Activated naive CD4-positive, alpha-beta T cell treated with anti-CD3 and anti-CD28 coated beads for 36 hours (primary cell): ENCODE measurements at regions not wholly inside any gene's neighbourhood (a gene's known extent, or its start where the extent isn't known, plus 50 kb on each side); places are given as distances from the start of the nearest gene placed in this dataset.
"Not testable (repeated sequence)": the region's sequence is repeated elsewhere in the genome, so short reads cannot be mapped to it uniquely, and the experiment has no call there.

Source experiments
- CTCF ChIA-PET: fragments of 350-600 bp; sonication (Branson Sonifier 250); formaldehyde crosslinking; loops from one replicate; lab custom pipeline; 2021; ENCODE audit warnings: antibody characterized with exemption; lab: Charles Lee
- DNase-seq: peaks from one replicate; pipeline ENCODE4 v3.0.0-alpha.2; 2020
- H3K27ac Mint-ChIP-seq: one replicate; pipeline ENCODE4 v1.8.0; 2021; ENCODE audit warnings: mild to moderate bottlenecking, mixed read lengths
- H3K27me3 Mint-ChIP-seq: one replicate; pipeline ENCODE4 v1.8.0; 2021; ENCODE audit warnings: low read depth, mixed read lengths
- H3K36me3 Mint-ChIP-seq: one replicate; pipeline ENCODE4 v1.8.0; 2021; ENCODE audit warnings: low read depth, mixed read lengths
- H3K4me1 Mint-ChIP-seq: one replicate; pipeline ENCODE4 v1.8.0; 2021; ENCODE audit warnings: low read depth, mixed read lengths
- H3K4me3 Mint-ChIP-seq: one replicate; pipeline ENCODE4 v1.8.0; 2021; ENCODE audit warnings: mild to moderate bottlenecking, moderate library complexity, mixed read lengths
- H3K9me3 Mint-ChIP-seq: one replicate; pipeline ENCODE4 v1.8.0; 2021; ENCODE audit warnings: mixed read lengths
- intact Hi-C: fragments of 100-400 bp; cut with micrococcal nuclease; formaldehyde crosslinking; loops from one replicate; pipeline ENCODE4 v1.15.1; 2023

DNA sequence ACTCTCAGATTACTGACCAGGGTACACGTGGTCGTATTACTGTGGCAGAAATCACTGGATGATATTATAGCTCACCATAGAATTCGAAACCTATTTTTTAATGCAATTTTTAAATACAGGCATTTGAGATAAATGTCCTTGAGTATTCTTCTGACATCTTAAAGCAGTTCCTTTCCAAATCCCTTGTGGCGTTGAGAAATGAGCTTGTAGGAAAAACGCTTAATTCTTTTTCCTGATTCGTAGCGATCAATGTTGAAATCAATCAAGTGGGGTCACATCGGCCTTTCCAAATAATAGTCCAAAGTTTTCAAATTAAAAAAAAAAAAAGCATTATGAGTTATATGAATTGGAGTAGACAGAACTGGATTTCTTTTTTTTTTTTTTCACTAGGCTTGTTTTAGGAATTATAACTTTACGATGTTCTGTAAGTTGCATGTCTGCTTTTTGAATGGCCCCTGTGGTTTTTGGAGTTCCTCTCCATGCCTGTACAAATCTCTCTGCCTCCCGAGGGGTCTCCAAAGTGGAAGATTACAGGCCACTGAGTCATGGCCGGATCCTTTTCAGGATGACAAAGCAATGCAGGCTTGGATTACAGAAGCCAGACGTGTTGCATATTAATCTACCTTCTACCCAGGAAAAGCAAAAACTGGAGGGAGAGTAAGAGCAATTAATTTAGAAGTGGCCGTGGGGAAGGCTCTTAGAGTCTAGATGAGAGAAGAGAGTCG is 226.1 kb downstream of the SHOX start:
- intact Hi-C loops: no loop called here
- Mint-ChIP-seq H3K4me3 (no peak overlapping the region), H3K27me3 (peaks cover 4% of the 10 kb centered on the region), H3K27ac (no peak overlapping the region), H3K4me1 (no peaks in the 10 kb centered on the region), H3K9me3 (peaks cover 5% of the 10 kb centered on the region), H3K36me3 (peaks cover 3% of the 10 kb centered on the region)
- DNase-seq: no peak
- CTCF ChIA-PET: no interaction called here

DNA sequence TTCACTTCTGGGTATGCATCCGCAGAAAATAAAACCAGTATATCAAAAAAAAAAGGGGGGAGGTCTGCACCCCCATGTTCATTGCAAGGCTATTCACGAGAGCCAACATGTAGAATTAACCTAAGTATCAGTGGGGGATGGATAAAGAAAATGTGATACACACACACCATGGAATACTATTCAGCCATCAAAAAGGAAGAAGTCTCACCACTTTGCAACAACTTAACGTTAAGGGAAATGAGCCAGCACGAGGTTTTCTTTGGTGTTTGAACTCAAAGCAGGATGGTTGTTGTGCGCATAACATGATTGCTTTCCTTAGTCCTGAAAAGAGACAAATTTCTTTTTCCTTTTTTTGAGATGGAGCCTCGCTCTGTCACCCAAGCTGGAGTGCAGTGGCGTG is 222.7 kb downstream of the SHOX start:
- DNase-seq: no peak
- peaks cover 8% of the 10 kb centered on the region for H3K27me3 Mint-ChIP-seq
- intact Hi-C loops: no loop called here
- H3K4me3 Mint-ChIP-seq: no peak overlapping the region
- CTCF ChIA-PET: no interaction called here
- peaks cover 3% of the 10 kb centered on the region for H3K36me3 Mint-ChIP-seq
- H3K4me1 Mint-ChIP-seq: peaks cover 9% of the 10 kb centered on the region
- no peaks in the 10 kb centered on the region for H3K9me3 Mint-ChIP-seq
- no peak overlapping the region for H3K27ac Mint-ChIP-seq

DNA sequence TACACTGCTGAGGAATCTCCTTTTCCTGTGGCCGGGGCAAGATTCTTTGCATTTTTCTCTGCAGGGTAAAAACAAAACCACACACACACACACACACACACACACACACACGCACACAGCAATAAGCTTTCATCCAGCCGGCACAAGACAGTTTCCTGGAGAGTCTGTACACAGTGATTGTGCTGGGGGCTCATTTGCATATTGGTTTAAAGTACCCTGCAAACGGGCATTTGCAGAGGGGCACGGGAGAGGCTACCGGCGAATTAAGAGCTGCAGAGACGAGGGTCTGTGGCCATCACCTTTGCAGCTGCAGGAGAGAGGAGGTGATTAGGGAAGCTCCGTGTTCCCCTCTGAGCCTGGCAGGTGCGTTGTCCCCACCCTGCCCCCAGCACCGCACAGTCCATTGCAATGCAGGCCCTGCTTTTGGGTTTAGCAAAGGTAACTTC is 219.9 kb downstream of the SHOX start:
- DNase-seq: no peak
- CTCF ChIA-PET: no interaction called here
- intact Hi-C loops: no loop called here
- Mint-ChIP-seq H3K4me3 (no peak overlapping the region), H3K9me3 (no peaks in the 10 kb centered on the region), H3K27me3 (peaks cover 8% of the 10 kb centered on the region), H3K27ac (no peak overlapping the region), H3K36me3 (peaks cover 3% of the 10 kb centered on the region), H3K4me1 (peaks cover 9% of the 10 kb centered on the region)

DNA sequence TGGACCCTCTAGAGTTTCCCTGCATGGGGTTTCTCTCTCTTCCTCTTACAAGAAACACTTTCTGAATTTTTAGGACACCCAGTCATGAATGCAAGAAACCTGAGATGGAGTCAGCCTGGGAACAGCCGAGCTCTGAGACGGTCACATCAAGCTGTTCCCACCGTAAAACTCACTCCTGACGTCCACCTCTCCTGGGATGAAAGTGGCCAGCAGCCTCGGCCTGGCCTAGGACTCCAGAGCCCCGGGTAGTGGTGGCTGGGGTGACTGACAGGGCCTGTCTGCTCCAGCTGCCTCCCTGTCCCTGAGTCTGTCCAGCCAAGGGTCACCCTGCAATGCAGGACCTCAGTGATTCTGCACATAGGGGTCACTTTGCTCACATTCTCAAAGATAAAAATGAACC is 217.8 kb downstream of the SHOX start:
- Mint-ChIP-seq H3K36me3 (peaks cover 1% of the 10 kb centered on the region), H3K27me3 (peaks cover 9% of the 10 kb centered on the region), H3K9me3 (no peaks in the 10 kb centered on the region), H3K27ac (no peak overlapping the region), H3K4me1 (peaks cover 9% of the 10 kb centered on the region), H3K4me3 (no peak overlapping the region)
- CTCF ChIA-PET: no interaction called here
- intact Hi-C loops: no loop called here
- no peak for DNase-seq

DNA sequence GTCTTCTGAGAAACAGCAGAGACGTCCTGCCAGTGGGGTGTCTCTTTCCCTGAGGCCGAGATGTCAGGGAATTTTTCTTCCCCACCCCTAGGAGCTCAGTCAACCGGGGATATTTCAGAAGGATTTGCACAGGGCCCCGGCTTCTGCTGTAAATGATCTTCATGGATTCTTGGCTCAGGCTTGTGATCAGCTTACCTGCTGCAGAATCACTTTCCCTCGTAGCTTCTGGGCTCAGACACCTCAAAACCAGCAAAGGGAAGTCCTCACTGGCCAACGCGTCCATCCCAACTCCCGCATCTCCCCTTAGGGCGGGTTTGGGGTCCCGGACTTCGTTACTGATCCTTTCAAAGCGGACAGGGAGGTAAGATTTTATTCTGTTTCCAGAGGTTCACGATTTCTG is 212.7 kb downstream of the SHOX start:
- H3K27ac Mint-ChIP-seq: no peak overlapping the region
- peaks cover 2% of the 10 kb centered on the region for H3K27me3 Mint-ChIP-seq
- H3K36me3 Mint-ChIP-seq: no peaks in the 10 kb centered on the region
- no peaks in the 10 kb centered on the region for H3K9me3 Mint-ChIP-seq
- DNase-seq: no peak
- H3K4me1 Mint-ChIP-seq: no peaks in the 10 kb centered on the region
- CTCF ChIA-PET: no interaction called here
- intact Hi-C loops: no loop called here
- no peak overlapping the region for H3K4me3 Mint-ChIP-seq

DNA sequence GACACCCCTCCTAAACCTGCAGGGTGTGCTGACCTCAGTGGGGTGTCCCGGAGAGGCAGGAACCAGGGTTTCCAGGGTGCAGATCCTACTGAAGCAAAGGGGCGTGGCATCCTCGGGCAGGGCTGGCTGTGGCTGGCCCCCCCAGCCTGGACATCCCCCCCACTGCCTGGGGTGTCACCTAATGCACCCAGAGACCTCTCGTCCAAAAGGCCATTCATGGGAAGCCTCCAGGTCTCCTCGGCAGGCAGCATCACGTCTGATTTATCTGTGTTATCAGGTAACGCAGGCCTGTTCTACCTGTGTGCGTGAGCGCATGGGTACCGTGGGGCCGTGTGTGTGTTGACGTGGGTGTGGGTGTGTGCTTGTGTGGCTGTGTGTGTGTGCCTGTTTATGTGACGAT is 210.0 kb downstream of the SHOX start:
- no peak overlapping the region for H3K27ac Mint-ChIP-seq
- intact Hi-C loops: no loop called here
- DNase-seq: no peak
- peaks cover 6% of the 10 kb centered on the region for H3K27me3 Mint-ChIP-seq
- peaks cover 12% of the 10 kb centered on the region for H3K9me3 Mint-ChIP-seq
- H3K4me3 Mint-ChIP-seq: no peak overlapping the region
- no peaks in the 10 kb centered on the region for H3K36me3 Mint-ChIP-seq
- H3K4me1 Mint-ChIP-seq: no peaks in the 10 kb centered on the region
- CTCF ChIA-PET: no interaction called here

DNA sequence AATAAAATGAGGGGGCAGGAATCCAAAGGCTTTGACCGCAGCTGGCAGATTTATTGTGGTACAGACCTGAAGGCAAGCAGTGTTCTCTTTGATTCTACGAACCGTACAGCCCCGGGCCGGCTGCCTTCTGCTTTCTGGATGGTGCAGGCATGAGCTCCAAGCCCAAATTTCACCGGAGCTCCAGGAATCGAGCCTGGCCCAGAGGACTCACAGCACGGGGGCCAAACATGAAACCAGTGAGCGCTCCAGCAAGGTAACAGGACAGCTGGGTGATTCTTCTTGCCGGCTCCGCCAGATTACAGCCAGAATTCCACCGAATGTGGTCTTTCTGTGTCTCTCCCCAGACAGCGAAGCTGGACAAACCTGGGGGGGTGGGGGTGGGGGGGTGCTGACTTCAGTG is 208.1 kb downstream of the SHOX start:
- H3K27ac Mint-ChIP-seq: not testable (repeated sequence)

DNA sequence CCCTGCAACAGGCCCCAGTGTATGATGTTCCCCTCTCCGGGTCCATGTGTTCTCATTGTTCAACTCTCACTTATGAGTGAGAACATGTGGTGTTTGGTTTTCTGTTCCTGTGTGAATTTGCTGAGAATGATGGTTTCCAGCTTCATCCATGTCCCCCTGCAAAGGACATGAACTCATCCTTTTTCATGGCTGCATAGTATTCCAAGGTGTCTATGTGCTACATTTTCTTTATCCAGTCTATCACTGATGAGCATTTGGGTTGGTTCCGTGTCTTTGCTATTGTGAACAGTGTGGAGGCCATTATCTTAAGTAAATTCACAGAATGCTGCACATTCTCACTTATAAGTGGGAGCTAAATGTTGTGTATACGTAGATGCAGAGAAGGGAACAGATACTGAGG is 205.3 kb downstream of the SHOX start:
- intact Hi-C loops, DNase-seq, H3K36me3 Mint-ChIP-seq, H3K27ac Mint-ChIP-seq, H3K4me1 Mint-ChIP-seq, H3K27me3 Mint-ChIP-seq, H3K4me3 Mint-ChIP-seq, CTCF ChIA-PET: not testable (repeated sequence)
- peaks cover 15% of the 10 kb centered on the region for H3K9me3 Mint-ChIP-seq

More for the DNA sequence above, 208.1 kb downstream of the SHOX start:
- H3K36me3 Mint-ChIP-seq, H3K27me3 Mint-ChIP-seq, H3K4me1 Mint-ChIP-seq, DNase-seq, H3K4me3 Mint-ChIP-seq, intact Hi-C loops, CTCF ChIA-PET: not testable (repeated sequence)
- H3K9me3 Mint-ChIP-seq: peaks cover 15% of the 10 kb centered on the region

DNA sequence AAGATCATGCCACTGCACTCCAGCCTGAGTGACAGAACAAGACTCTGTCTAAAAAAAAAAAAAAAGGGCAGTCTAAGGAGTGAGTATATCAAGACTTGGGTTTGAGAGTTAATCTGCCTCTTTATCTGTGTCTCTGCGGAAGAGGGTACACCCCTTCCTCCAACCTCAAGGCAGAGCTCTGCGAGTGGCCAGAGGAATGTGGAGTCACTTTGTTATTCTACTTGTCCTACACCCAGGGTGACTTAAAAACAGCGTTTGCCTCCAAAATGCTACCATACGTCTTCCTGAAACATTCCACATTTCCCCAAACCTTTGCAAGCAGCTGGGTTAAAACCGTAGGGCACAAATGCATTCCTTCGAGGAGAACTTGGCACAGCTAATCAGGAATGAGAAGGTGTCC is 199.9 kb downstream of the SHOX start:
- no peak overlapping the region for H3K4me3 Mint-ChIP-seq
- DNase-seq: no peak
- H3K27ac Mint-ChIP-seq: no peak overlapping the region
- no peaks in the 10 kb centered on the region for H3K4me1 Mint-ChIP-seq
- CTCF ChIA-PET: no interaction called here
- no peaks in the 10 kb centered on the region for H3K36me3 Mint-ChIP-seq
- H3K27me3 Mint-ChIP-seq: no peaks in the 10 kb centered on the region
- intact Hi-C loops: no loop called here
- peaks cover 3% of the 10 kb centered on the region for H3K9me3 Mint-ChIP-seq

DNA sequence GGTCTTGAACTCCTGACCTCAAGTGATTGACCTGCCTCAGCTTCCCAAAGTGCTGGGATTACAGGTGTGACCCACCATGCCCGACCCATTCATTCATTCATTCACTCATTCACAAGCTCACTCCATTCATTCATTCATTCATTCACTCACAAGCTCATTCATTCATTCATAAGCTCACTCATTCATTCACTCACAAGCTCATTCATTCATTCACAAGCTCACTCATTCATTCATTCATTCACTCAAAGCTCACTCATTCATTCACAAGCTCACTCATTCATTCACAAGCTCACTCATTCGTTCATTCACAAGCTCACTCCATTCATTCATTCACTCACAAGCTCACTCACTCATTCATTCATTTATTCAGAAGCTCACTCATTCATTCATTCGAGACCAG is 198.6 kb downstream of the SHOX start:
- no peaks in the 10 kb centered on the region for H3K4me1 Mint-ChIP-seq
- CTCF ChIA-PET: no interaction called here
- H3K27ac Mint-ChIP-seq: no peak overlapping the region
- H3K36me3 Mint-ChIP-seq: no peaks in the 10 kb centered on the region
- no peaks in the 10 kb centered on the region for H3K27me3 Mint-ChIP-seq
- intact Hi-C loops: no loop called here
- no peak for DNase-seq
- no peak overlapping the region for H3K4me3 Mint-ChIP-seq
- H3K9me3 Mint-ChIP-seq: no peaks in the 10 kb centered on the region

DNA sequence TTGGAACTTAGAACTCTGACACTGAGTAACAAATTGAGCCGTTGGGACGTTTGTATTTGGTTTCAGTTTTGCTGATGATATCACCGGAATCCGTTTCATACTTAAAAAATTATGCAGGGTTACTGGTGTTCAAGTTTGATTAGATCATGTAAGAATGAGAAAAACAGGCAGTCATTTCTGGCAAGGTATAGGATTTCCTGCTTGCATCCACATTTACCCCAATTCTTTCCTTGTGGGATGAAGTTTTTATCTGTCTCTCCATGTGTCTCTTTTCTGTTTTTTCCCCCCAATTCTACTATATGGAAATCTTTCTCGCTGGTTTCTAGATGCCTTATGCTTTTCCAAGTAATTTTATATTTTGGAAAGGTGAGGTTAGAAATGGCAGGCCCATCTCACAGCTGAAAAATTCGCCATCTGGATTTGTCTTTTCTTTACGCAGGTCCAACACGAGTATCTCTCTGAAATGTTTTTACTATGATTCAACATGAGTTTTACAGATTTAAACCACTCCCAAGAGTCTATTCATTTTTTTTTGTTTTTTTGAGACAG is 197.9 kb downstream of the SHOX start:
- intact Hi-C loops: no loop called here
- H3K9me3 Mint-ChIP-seq: no peaks in the 10 kb centered on the region
- H3K27ac Mint-ChIP-seq: no peak overlapping the region
- CTCF ChIA-PET: no interaction called here
- DNase-seq: no peak
- no peaks in the 10 kb centered on the region for H3K27me3 Mint-ChIP-seq
- no peaks in the 10 kb centered on the region for H3K4me1 Mint-ChIP-seq
- no peak overlapping the region for H3K4me3 Mint-ChIP-seq
- no peaks in the 10 kb centered on the region for H3K36me3 Mint-ChIP-seq

DNA sequence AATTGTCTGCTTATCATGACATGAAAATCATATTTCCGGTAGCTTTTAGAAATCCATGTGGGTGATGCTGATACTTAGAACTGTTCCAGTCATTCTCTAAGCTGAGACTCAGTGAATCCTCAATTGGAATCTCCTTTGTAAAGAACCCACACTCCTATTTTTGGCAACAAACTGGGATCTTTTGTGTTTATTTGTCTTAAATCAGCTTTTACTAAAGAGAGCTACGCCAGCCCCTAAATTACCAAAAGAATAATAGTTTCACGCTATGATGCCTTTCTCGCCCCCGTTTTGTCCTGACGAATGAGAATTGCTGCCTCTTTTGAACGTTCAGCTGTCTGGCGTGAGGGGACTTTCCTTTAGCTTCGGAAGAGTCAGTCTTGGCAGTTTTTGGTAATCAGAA is 195.9 kb downstream of the SHOX start:
- CTCF ChIA-PET: no interaction called here
- H3K36me3 Mint-ChIP-seq: no peaks in the 10 kb centered on the region
- H3K4me3 Mint-ChIP-seq: no peak overlapping the region
- H3K9me3 Mint-ChIP-seq: peaks cover 6% of the 10 kb centered on the region
- H3K4me1 Mint-ChIP-seq: no peaks in the 10 kb centered on the region
- no peak overlapping the region for H3K27ac Mint-ChIP-seq
- no peak for DNase-seq
- intact Hi-C loops: no loop called here
- H3K27me3 Mint-ChIP-seq: no peaks in the 10 kb centered on the region

DNA sequence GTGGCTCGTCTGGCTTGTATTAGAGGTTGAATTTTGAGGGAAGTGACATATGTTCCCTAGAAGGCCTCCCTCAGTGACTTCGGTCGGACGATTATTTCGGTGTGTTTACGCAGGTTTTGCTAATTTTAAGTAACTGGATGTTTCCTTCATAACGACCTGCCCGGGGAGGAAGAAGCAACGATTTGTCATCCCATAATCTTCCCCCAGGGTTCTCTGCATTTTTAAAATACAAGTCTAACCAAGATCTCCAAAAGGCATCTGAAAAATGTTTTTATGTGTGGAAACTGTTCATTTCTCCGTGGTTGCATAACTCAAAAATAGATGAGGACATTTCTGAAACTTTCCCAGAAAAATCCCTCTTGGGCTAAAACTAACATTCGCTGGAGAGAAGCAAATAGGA is 195.4 kb downstream of the SHOX start:
- Mint-ChIP-seq H3K27ac (no peak overlapping the region), H3K4me1 (no peaks in the 10 kb centered on the region), H3K27me3 (no peaks in the 10 kb centered on the region), H3K9me3 (peaks cover 6% of the 10 kb centered on the region), H3K36me3 (no peaks in the 10 kb centered on the region), H3K4me3 (no peak overlapping the region)
- no peak for DNase-seq
- CTCF ChIA-PET: no interaction called here
- intact Hi-C loops: no loop called here
